ENCODE measurements at regions not wholly inside any gene's neighbourhood (a gene's known extent, or its start where the extent isn't known, plus 50 kb on each side); places are given as distances from the start of the nearest gene placed in this dataset.

DNA sequence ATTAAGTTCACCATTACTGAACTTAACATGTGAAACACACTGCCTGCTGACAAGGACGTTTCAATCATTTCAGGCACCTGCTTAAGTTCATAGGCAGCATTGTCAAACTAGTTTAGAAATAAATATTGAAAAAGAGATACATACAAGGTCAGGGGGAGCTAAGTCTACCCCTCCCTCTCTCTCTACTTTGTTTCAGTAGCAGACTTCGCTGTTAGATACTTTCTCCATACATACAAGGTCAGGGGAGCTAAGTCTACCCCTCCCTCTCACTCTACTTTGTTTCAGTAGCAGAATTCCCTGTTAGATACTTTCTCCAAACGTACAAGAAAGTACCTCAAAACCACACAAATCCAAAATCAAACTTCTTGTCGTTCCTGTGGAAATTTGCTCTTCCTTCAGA is 387.4 kb upstream of the PDE4D start:
- TF ChIP-seq, protein P1, sequence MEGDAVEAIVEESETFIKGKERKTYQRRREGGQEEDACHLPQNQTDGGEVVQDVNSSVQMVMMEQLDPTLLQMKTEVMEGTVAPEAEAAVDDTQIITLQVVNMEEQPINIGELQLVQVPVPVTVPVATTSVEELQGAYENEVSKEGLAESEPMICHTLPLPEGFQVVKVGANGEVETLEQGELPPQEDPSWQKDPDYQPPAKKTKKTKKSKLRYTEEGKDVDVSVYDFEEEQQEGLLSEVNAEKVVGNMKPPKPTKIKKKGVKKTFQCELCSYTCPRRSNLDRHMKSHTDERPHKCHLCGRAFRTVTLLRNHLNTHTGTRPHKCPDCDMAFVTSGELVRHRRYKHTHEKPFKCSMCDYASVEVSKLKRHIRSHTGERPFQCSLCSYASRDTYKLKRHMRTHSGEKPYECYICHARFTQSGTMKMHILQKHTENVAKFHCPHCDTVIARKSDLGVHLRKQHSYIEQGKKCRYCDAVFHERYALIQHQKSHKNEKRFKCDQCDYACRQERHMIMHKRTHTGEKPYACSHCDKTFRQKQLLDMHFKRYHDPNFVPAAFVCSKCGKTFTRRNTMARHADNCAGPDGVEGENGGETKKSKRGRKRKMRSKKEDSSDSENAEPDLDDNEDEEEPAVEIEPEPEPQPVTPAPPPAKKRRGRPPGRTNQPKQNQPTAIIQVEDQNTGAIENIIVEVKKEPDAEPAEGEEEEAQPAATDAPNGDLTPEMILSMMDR (IDR thresholded peaks at IDR 0.05): no peak
- TF ChIP-seq POLR2A (IDR thresholded peaks at IDR 0.05): no peak
